ENCODE measurements at regions not wholly inside any gene's neighbourhood (a gene's known extent, or its start where the extent isn't known, plus 50 kb on each side); places are given as distances from the start of the nearest gene placed in this dataset.

- Histone ChIP-seq H2BK12ac (ENCODE audit: low read depth, low read length) (no peak overlapping the region), H2BK5ac (ENCODE audit: low read depth, low read length) (no peak overlapping the region), H3K4me1 (replicated peaks in 1 of 4; ENCODE audit: control insufficient read depth in 3 of 4, insufficient read depth in 4 of 4, low read length in 3 of 4) (no peaks in the 10 kb centered on the region), H3K79me1 (ENCODE audit: low read depth, low read length) (no peaks in the 10 kb centered on the region), H2AK5ac (ENCODE audit: low read depth, low read length) (no peak overlapping the region), H4K8ac (ENCODE audit: extremely low read depth, insufficient read depth, low read length) (no peak overlapping the region), H4K5ac (ENCODE audit: insufficient read length, low read depth, low read length) (no peak overlapping the region), H3K36me3 (ENCODE audit: control insufficient read depth in 2 of 4, insufficient read depth in 4 of 4, low read length in 3 of 4) (no peaks in the 10 kb centered on the region), H3K27me3 (replicated peaks in 1 of 4; ENCODE audit: control insufficient read depth in 3 of 4, extremely low read depth in 1 of 4, insufficient read depth in 3 of 4, low read length in 3 of 4) (no peaks in the 10 kb centered on the region), H3K4ac (replicated peaks; ENCODE audit: insufficient read length, low read depth, low read length) (no peak overlapping the region), H3K79me2 (ENCODE audit: control insufficient read depth in 1 of 2, insufficient read depth in 2 of 2, low read length in 2 of 2) (no peaks in the 10 kb centered on the region), H3K18ac (ENCODE audit: extremely low read depth, low read length) (no peak overlapping the region), H2BK20ac (ENCODE audit: low read length) (no peak overlapping the region), H3K56ac (replicated peaks; ENCODE audit: insufficient read length, low read depth, low read length) (no peak overlapping the region), H2BK120ac (replicated peaks; ENCODE audit: low read depth, low read length) (no peak overlapping the region), H3K9ac (replicated peaks in 1 of 4; ENCODE audit: extremely low read depth in 1 of 4, low read depth in 3 of 4, low read length in 3 of 4) (no peak overlapping the region), H3K4me2 (ENCODE audit: insufficient read depth in 1 of 2, low read depth in 2 of 2, low read length in 2 of 2) (no peak overlapping the region), H3K27ac (ENCODE audit: low read depth, low read length) (no peak overlapping the region), H4K20me1 (replicated peaks in 1 of 2; ENCODE audit: control insufficient read depth in 1 of 2, insufficient read depth in 2 of 2, low read length in 2 of 2) (peaks cover 0 to 1% of the 10 kb centered on the region in 2 experiments), H2AFZ (ENCODE audit: low read length) (no peak overlapping the region), H3K23ac (ENCODE audit: insufficient read length) (no peak overlapping the region), H3K14ac (ENCODE audit: insufficient read length) (no peak overlapping the region), H2BK15ac (ENCODE audit: low read length) (no peak overlapping the region), H4K91ac (replicated peaks; ENCODE audit: insufficient read length, low read length) (no peak overlapping the region), H3K9me3 (ENCODE audit: insufficient read depth in 2 of 2, low read depth in 1 of 2, low read length in 1 of 2) (peaks cover 2 to 7% of the 10 kb centered on the region in 2 experiments; a peak in 3 of 4 replicates), H3K4me3 (ENCODE audit: extremely low read depth in 1 of 4, insufficient read depth in 2 of 4, low read depth in 3 of 4, low read length in 4 of 4) (no peak overlapping the region), H3K23me2 (ENCODE audit: low read depth, low read length) (no peaks in the 10 kb centered on the region)
- ChIA-PET CTCF (ENCODE audit: partially characterized antibody) (interaction anchor here (1.5 to 2.3 kb wide), 2 partner anchors 9 to 46 kb away, joined by 3 to 6 read pairs; no protein-coding TSS in a partner anchor), POLR2A (ENCODE audit: partially characterized antibody) (no interaction called here)
- WGBS, 2 experiments (ENCODE audit: extremely low coverage in 1 of 2, insufficient coverage in 1 of 2, insufficient read length in 1 of 2, insufficient replicate concordance in 2 of 2, low coverage in 1 of 2, low lambda C conversion rate in 2 of 2, missing lambda C conversion rate in 1 of 2) = 72% methylated on average over 2 of the region's 2 CpGs; no CpG with 5 or more reads in 1 of the 2 experiments
- no peak for DNase-seq (ENCODE audit: low read depth in 1 of 2, low spot score in 2 of 2)
- no peak for FAIRE-seq
- TF ChIP-seq TCF12 (IDR thresholded peaks at IDR 0.05; ENCODE audit: low read depth, low read length) = no peak
- TF ChIP-seq KDM5A (IDR thresholded peaks at IDR 0.05; ENCODE audit: low read length) = no peak
- no peak for TF ChIP-seq USF2 (IDR thresholded peaks at IDR 0.05; ENCODE audit: low read length)
- no peak for TF ChIP-seq E2F6 (IDR thresholded peaks at IDR 0.05)
- TF ChIP-seq KDM4A (IDR thresholded peaks at IDR 0.05; ENCODE audit: low read depth, low read length, severe bottlenecking) = no peak
- no peak for TF ChIP-seq JUND (IDR thresholded peaks at IDR 0.05; ENCODE audit: low read length)
- TF ChIP-seq RAD21 (IDR thresholded peaks at IDR 0.05 in 1 of 2, conservative IDR thresholded peaks at IDR 0.05 in 1 of 2; ENCODE audit: low read depth in 2 of 2, low read length in 2 of 2) = no peak
- no peak for TF ChIP-seq FOSL1 (IDR thresholded peaks at IDR 0.05; ENCODE audit: insufficient read depth, low read depth, low read length)
- TF ChIP-seq BRCA1 (IDR thresholded peaks at IDR 0.05; ENCODE audit: low read depth, low read length) = no peak
- no peak for TF ChIP-seq RBBP5 (IDR thresholded peaks at IDR 0.05; ENCODE audit: borderline replicate concordance, low read depth, low read length)
- TF ChIP-seq SP1 (IDR thresholded peaks at IDR 0.05; ENCODE audit: low read depth, low read length) = no peak
- no peak for TF ChIP-seq RNF2 (IDR thresholded peaks at IDR 0.05; ENCODE audit: borderline replicate concordance, low read depth, low read length, missing control alignments, poor library complexity, severe bottlenecking)
These were observed 52.7 kb upstream of the TET2 start for GRCh38 chr4:105093975-105094374.

All from H1 (cell line).